DND-41 (cell line): ENCODE measurements at regions not wholly inside any gene's neighbourhood (a gene's known extent, or its start where the extent isn't known, plus 50 kb on each side); places are given as distances from the start of the nearest gene placed in this dataset.

Source experiments
- ATAC-seq: fragments of 200-7000 bp; cut with Tn5 transposase; 3 replicates; pipeline ENCODE4 v1.9.1; 2021; ENCODE audit warnings: low read depth; ENCODE audit not compliant: insufficient read depth
- DNase-seq: peaks from one replicate; pipeline ENCODE4 v3.0.0-alpha.2; 2020
- H2AFZ ChIP-seq: 2 replicates; pipeline ENCODE4 v1.6.0; 2012; ENCODE audit warnings: low read depth, low read length
- H3K27ac ChIP-seq: 2 replicates; pipeline ENCODE4 v1.5.1; 2012; ENCODE audit warnings: low read length, inconsistent platforms
- H3K27me3 ChIP-seq: fragments of 200-600 bp; sonication (generic); 2 replicates; pipeline ENCODE4 v1.6.0; 2012; ENCODE audit warnings: low read length, mild to moderate bottlenecking, inconsistent platforms; ENCODE audit not compliant: insufficient read depth, poor library complexity
- H3K36me3 ChIP-seq: 2 replicates; pipeline ENCODE4 v1.5.1; 2012; ENCODE audit warnings: low read length, inconsistent platforms; ENCODE audit not compliant: insufficient read depth
- H3K4me1 ChIP-seq: 2 replicates; pipeline ENCODE4 v1.5.1; 2012; ENCODE audit warnings: mild to moderate bottlenecking, low read length; ENCODE audit not compliant: insufficient read depth
- H3K4me2 ChIP-seq: 2 replicates; pipeline ENCODE4 v1.6.0; 2012; ENCODE audit warnings: mild to moderate bottlenecking, moderate library complexity, low read length, inconsistent platforms; ENCODE audit not compliant: insufficient read depth
- H3K4me3 ChIP-seq, 2 experiments: fragments of 200-600 bp in 1 of 2; shearing (Covaris generic) in 1 of 2; 2 replicates each; pipeline ENCODE4 v1.5.1; 2012 to 2016; ENCODE audit warnings: inconsistent platforms in 2 of 2, low read length in 2 of 2, mild to moderate bottlenecking in 2 of 2, low read depth in 1 of 2, moderate library complexity in 1 of 2
- H3K79me2 ChIP-seq: 2 replicates; pipeline ENCODE4 v1.6.0; 2012; ENCODE audit warnings: low read length, inconsistent platforms; ENCODE audit not compliant: insufficient read depth
- H3K9ac ChIP-seq: 2 replicates; pipeline ENCODE4 v1.6.0; 2012; ENCODE audit warnings: low read depth, mild to moderate bottlenecking, inconsistent platforms, low read length, moderate library complexity
- H3K9me3 ChIP-seq: 2 replicates; pipeline ENCODE4 v1.5.1; 2012; ENCODE audit warnings: low read length, moderate library complexity, mild to moderate bottlenecking, inconsistent platforms; ENCODE audit not compliant: insufficient read depth, severe bottlenecking
- H4K20me1 ChIP-seq: 2 replicates; pipeline ENCODE4 v1.6.0; 2012; ENCODE audit warnings: low read length; ENCODE audit not compliant: insufficient read depth
- EZH2 ChIP-seq: IDR thresholded peaks from 3 replicates; pipeline ENCODE4 v1.6.1; 2012; ENCODE audit warnings: borderline replicate concordance, low read depth, mild to moderate bottlenecking, moderate library complexity, low read length, inconsistent platforms; ENCODE audit not compliant: severe bottlenecking
- TF ChIP-seq, protein P1 (sequence below): IDR thresholded peaks from 2 replicates; pipeline ENCODE4 v1.5.1; 2012; ENCODE audit warnings: borderline replicate concordance, low read length, moderate library complexity, mild to moderate bottlenecking; ENCODE audit not compliant: poor library complexity, severe bottlenecking; ENCODE audit errors: extremely low read depth

- DNase-seq (no peak), ATAC-seq (no peak)
- no peak overlapping the region for H2AFZ ChIP-seq
- H3K27ac ChIP-seq, result no peak overlapping the region
- TF ChIP-seq, protein P1, sequence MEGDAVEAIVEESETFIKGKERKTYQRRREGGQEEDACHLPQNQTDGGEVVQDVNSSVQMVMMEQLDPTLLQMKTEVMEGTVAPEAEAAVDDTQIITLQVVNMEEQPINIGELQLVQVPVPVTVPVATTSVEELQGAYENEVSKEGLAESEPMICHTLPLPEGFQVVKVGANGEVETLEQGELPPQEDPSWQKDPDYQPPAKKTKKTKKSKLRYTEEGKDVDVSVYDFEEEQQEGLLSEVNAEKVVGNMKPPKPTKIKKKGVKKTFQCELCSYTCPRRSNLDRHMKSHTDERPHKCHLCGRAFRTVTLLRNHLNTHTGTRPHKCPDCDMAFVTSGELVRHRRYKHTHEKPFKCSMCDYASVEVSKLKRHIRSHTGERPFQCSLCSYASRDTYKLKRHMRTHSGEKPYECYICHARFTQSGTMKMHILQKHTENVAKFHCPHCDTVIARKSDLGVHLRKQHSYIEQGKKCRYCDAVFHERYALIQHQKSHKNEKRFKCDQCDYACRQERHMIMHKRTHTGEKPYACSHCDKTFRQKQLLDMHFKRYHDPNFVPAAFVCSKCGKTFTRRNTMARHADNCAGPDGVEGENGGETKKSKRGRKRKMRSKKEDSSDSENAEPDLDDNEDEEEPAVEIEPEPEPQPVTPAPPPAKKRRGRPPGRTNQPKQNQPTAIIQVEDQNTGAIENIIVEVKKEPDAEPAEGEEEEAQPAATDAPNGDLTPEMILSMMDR, result no peak
- TF ChIP-seq EZH2, result no peak
- H3K36me3 ChIP-seq, result no peaks in the 10 kb centered on the region
- no peak overlapping the region for H3K4me2 ChIP-seq
- no peak overlapping the region for H3K9ac ChIP-seq
- no peaks in the 10 kb centered on the region for H3K27me3 ChIP-seq
- H4K20me1 ChIP-seq, result no peaks in the 10 kb centered on the region
- no peaks in the 10 kb centered on the region for H3K9me3 ChIP-seq
- no peaks in the 10 kb centered on the region for H3K4me1 ChIP-seq
- H3K4me3 ChIP-seq, result no peak overlapping the region
- H3K79me2 ChIP-seq, result no peaks in the 10 kb centered on the region
These were observed 169.7 kb upstream of the LRP1B start for GRCh38 chr2:142300517-142300916.

- no peak overlapping the region for H3K9ac ChIP-seq
- TF ChIP-seq, protein P1, result no peak
- TF ChIP-seq EZH2, result no peak
- no peaks in the 10 kb centered on the region for H3K4me1 ChIP-seq
- no peak overlapping the region for H3K27ac ChIP-seq
- no peaks in the 10 kb centered on the region for H3K9me3 ChIP-seq
- no peak overlapping the region for H2AFZ ChIP-seq
- no peaks in the 10 kb centered on the region for H4K20me1 ChIP-seq
- no peak overlapping the region for H3K4me2 ChIP-seq
- no peaks in the 10 kb centered on the region for H3K79me2 ChIP-seq
- DNase-seq (no peak), ATAC-seq (no peak)
- H3K27me3 ChIP-seq, result no peaks in the 10 kb centered on the region
- no peaks in the 10 kb centered on the region for H3K36me3 ChIP-seq
- H3K4me3 ChIP-seq, result no peak overlapping the region
These were observed 168.2 kb upstream of the LRP1B start for GRCh38 chr2:142299021-142299420.

DNA sequence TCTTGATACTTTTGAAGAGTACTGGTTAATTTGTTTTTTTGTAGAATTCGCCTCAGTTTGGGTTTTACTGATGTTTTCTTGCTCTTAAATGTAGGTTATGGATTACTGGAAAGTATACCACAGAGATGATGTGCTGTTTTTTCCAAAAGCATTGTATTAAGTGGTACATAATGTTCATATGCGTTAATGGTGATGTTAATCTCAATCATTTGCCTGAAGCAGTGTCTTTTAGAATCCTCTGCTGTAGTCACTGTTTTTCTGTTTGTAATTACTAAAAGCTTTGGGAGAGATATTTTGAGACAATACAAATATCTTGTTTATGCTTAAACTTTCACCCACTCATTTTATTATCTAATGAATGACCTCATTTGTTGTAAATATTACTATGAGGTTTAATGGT, 163.4 kb upstream of the LRP1B start:
- no peak for DNase-seq
- no peaks in the 10 kb centered on the region for H3K36me3 ChIP-seq
- H4K20me1 ChIP-seq, result no peaks in the 10 kb centered on the region
- no peak overlapping the region for H3K27ac ChIP-seq
- no peak overlapping the region for H3K9ac ChIP-seq
- H3K79me2 ChIP-seq, result no peaks in the 10 kb centered on the region
- no peak overlapping the region for H3K4me2 ChIP-seq
- H3K4me3 ChIP-seq, result no peak overlapping the region
- no peak overlapping the region for H2AFZ ChIP-seq
- H3K4me1 ChIP-seq, result no peaks in the 10 kb centered on the region
- no peak for ATAC-seq
- H3K9me3 ChIP-seq, result no peaks in the 10 kb centered on the region
- no peaks in the 10 kb centered on the region for H3K27me3 ChIP-seq
- TF ChIP-seq, protein P1, result no peak
- no peak for TF ChIP-seq EZH2

DNA sequence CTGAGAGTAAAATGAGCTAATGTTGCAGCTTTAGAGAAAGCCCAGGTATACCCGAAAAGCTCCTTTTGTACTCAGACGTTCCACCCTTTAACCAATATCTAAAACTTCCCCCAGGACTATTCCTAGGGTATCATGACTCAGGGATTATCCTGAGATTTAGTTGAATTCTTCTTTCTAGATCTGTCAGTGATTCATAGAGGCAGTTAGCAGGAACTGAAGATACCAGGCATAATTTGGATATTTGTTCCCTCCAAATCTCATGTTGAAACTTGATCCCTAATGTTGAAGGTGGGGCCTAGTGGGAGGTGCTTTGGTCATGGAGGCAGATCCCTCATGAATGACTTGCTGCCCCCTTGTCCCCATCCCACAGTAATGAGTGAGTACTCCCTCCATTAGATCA, 161.2 kb upstream of the LRP1B start:
- Histone ChIP-seq H3K9me3 (no peaks in the 10 kb centered on the region), H3K4me2 (no peak overlapping the region), H2AFZ (no peak overlapping the region), H3K4me1 (no peaks in the 10 kb centered on the region), H3K36me3 (no peaks in the 10 kb centered on the region), H3K79me2 (no peaks in the 10 kb centered on the region), H3K9ac (no peak overlapping the region), H4K20me1 (no peaks in the 10 kb centered on the region), H3K27me3 (no peaks in the 10 kb centered on the region), H3K27ac (no peak overlapping the region), H3K4me3 (no peak overlapping the region)
- TF ChIP-seq, protein P1, result no peak
- no peak for TF ChIP-seq EZH2
- DNase-seq (no peak), ATAC-seq (no peak)
